OCI-LY7 (cell line): ENCODE measurements at regions not wholly inside any gene's neighbourhood (a gene's known extent, or its start where the extent isn't known, plus 50 kb on each side); places are given as distances from the start of the nearest gene placed in this dataset.

Experiments used
- BruUV-seq: library from RNA; stranded (reverse); fragments of 400-500 nt; replicated peaks from 2 replicates; lab custom pipeline; 2021; lab: Mats Ljungman, UMichigan
- CTCF ChIA-PET: fragments of 300-600 bp; sonication (Branson Sonifier 250); formaldehyde crosslinking; loops from one replicate; lab custom pipeline; 2022; ENCODE audit warnings: antibody characterized with exemption; ENCODE audit not compliant: unreplicated experiment; lab: Charles Lee
- POLR2A ChIA-PET: fragments of 300-600 bp; sonication (Branson Sonifier 250); formaldehyde crosslinking; loops from one replicate; lab custom pipeline; 2022; ENCODE audit warnings: antibody characterized with exemption; lab: Charles Lee
- DNase-seq: peaks from one replicate; pipeline ENCODE4 v3.0.0-alpha.2; 2015; ENCODE audit warnings: low spot score
- H2AFZ ChIP-seq: fragments of 200-600 bp; sonication (generic), shearing (Covaris generic); 2 replicates; pipeline ENCODE4 v1.6.1; 2014; ENCODE audit warnings: mild to moderate bottlenecking, antibody characterized with exemption, low read length, moderate library complexity
- H3K27ac ChIP-seq: fragments of 200-600 bp; sonication (generic); 2 replicates; pipeline ENCODE4 v1.5.1; 2014; ENCODE audit warnings: mixed run types, low read depth, mild to moderate bottlenecking, moderate library complexity, low read length, inconsistent platforms; ENCODE audit not compliant: poor library complexity, severe bottlenecking
- H3K36me3 ChIP-seq: fragments of 200-600 bp; sonication (generic); 2 replicates; pipeline ENCODE4 v1.6.1; 2014; ENCODE audit warnings: mild to moderate bottlenecking, antibody characterized with exemption, low read length, moderate library complexity, mixed read lengths; ENCODE audit not compliant: insufficient read depth
- H3K4me1 ChIP-seq: fragments of 200-600 bp; sonication (generic); 2 replicates; pipeline ENCODE4 v1.5.1; 2014; ENCODE audit warnings: mild to moderate bottlenecking, low read length; ENCODE audit not compliant: insufficient read depth, poor library complexity, severe bottlenecking
- H3K4me2 ChIP-seq: fragments of 200-600 bp; sonication (generic); 2 replicates; pipeline ENCODE4 v1.6.1; 2014; ENCODE audit warnings: mild to moderate bottlenecking, low read length
- H3K4me3 ChIP-seq: fragments of 200-600 bp; sonication (generic); 2 replicates; pipeline ENCODE4 v1.5.1; 2014; ENCODE audit warnings: mild to moderate bottlenecking, low read depth, low read length; ENCODE audit not compliant: poor library complexity, severe bottlenecking
- H3K79me2 ChIP-seq: fragments of 200-600 bp; sonication (generic); 2 replicates; pipeline ENCODE4 v1.6.1; 2016; ENCODE audit warnings: low read depth, mild to moderate bottlenecking, low read length, moderate library complexity, mixed read lengths; ENCODE audit not compliant: insufficient read depth
- H3K9me2 ChIP-seq: fragments of 200-600 bp; sonication (generic); 2 replicates; pipeline ENCODE4 v1.6.1; 2016; ENCODE audit warnings: mild to moderate bottlenecking, low read length, mixed read lengths; ENCODE audit not compliant: insufficient read depth
- H3K9me3 ChIP-seq: fragments of 200-600 bp; sonication (generic); 2 replicates; pipeline ENCODE4 v1.6.1; 2014; ENCODE audit warnings: mild to moderate bottlenecking, mixed run types, low read length, mixed read lengths
- H4K20me1 ChIP-seq: fragments of 200-600 bp; sonication (generic); 2 replicates; pipeline ENCODE4 v1.6.1; 2014; ENCODE audit warnings: mild to moderate bottlenecking, antibody characterized with exemption, low read length, moderate library complexity, mixed read lengths; ENCODE audit not compliant: insufficient read depth
- EZH2phosphoT487 ChIP-seq: fragments of 200-600 bp; sonication (generic); IDR thresholded peaks from 2 replicates; pipeline ENCODE4 v1.6.1; 2018; ENCODE audit warnings: low read depth, borderline replicate concordance, mild to moderate bottlenecking, mixed run types, antibody characterized with exemption, low read length, moderate library complexity, mixed read lengths
- intact Hi-C: fragments of 100-400 bp; cut with micrococcal nuclease; formaldehyde crosslinking; loops from one replicate; pipeline ENCODE4 v1.10.0; 2022; ENCODE audit not compliant: unreplicated experiment
- TF ChIP-seq, protein P1 (sequence below): fragments of 200-600 bp; sonication (generic); conservative IDR thresholded peaks from 2 replicates; pipeline ENCODE4 v1.5.1; 2014; ENCODE audit warnings: mild to moderate bottlenecking, antibody characterized with exemption, low read length, moderate library complexity, mixed read lengths

DNA sequence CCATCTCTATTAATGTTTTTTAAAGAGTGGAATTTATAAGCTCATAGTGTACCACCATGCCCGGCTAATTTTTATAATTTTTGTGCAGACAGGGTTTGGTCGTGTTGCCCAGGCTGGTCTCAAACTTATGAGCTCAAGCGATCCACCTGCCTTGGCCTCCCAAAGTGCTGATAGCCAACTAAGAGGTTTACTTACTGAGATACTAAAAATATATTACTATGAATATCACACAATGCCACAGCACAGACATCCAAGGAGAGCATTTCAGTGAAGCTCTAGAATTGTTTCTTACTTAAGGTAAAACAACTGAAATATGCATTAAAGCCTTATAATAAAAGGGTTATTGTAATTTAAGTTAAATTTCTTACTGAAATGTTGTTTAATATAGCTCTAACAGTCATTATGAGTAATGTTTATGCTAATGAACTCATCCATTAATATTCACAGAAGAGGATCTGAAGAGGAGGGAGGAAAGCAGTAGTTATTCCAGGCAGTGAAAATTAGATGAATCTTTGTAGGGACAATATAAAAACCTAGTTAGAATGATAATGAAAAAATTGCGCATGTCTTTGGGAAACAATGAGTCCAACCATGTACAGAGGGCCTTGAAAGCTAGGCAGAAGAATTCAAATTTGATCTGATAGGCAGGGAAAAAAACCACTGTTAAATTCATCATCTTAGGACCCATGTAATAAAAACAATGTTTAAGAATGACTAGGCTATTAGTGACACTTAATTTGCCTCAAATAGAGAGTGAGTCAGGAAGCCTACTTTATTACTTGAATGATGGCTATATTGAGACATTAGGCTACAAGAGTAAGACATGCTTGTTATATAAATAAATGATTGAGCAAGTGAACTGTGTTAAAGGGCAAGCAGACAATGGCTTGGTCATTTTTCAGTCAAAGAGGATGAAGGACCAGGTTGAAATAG, 99.2 kb downstream of the SLC41A2 start:
- no peak overlapping the region for H2AFZ ChIP-seq
- H3K27ac ChIP-seq = no peak overlapping the region
- TF ChIP-seq, protein P1, sequence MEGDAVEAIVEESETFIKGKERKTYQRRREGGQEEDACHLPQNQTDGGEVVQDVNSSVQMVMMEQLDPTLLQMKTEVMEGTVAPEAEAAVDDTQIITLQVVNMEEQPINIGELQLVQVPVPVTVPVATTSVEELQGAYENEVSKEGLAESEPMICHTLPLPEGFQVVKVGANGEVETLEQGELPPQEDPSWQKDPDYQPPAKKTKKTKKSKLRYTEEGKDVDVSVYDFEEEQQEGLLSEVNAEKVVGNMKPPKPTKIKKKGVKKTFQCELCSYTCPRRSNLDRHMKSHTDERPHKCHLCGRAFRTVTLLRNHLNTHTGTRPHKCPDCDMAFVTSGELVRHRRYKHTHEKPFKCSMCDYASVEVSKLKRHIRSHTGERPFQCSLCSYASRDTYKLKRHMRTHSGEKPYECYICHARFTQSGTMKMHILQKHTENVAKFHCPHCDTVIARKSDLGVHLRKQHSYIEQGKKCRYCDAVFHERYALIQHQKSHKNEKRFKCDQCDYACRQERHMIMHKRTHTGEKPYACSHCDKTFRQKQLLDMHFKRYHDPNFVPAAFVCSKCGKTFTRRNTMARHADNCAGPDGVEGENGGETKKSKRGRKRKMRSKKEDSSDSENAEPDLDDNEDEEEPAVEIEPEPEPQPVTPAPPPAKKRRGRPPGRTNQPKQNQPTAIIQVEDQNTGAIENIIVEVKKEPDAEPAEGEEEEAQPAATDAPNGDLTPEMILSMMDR = no peak
- TF ChIP-seq EZH2phosphoT487 = no peak
- no TSS peak for BruUV-seq
- intact Hi-C loops = no loop called here
- no peaks in the 10 kb centered on the region for H3K36me3 ChIP-seq
- no peaks in the 10 kb centered on the region for H3K79me2 ChIP-seq
- ChIA-PET POLR2A (interaction anchor here (0.8 to 1.1 kb wide), 2 partner anchors 9 to 39 kb away, joined by 4 read pairs; no protein-coding TSS in a partner anchor), CTCF (no interaction called here)
- no peak overlapping the region for H3K4me2 ChIP-seq
- DNase-seq = no peak
- no peaks in the 10 kb centered on the region for H4K20me1 ChIP-seq
- H3K4me3 ChIP-seq = no peak overlapping the region
- no peaks in the 10 kb centered on the region for H3K9me3 ChIP-seq
- no peaks in the 10 kb centered on the region for H3K9me2 ChIP-seq
- no peaks in the 10 kb centered on the region for H3K4me1 ChIP-seq

DNA sequence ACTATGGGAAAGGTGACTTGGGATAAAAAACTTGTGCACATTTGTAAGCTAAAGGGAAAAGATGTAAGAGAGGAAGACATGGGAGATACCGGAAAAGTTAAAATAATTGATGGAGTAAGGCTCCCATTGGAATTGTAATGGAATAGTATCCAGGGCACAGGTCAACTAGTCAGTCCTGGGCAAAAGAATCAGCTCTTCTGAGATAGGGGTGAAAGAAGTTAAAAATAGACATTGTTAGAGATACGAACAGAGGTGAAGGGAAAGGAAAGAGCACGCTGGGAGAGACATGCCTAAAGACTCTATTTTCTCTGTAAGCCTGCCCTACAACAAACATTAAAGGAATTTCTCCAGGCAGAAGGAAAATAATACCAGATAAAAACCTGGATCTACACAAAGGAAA, 101.6 kb downstream of the SLC41A2 start:
- H3K27ac ChIP-seq = no peak overlapping the region
- POLR2A ChIA-PET = interaction anchor here (0.6 to 1.1 kb wide), 4 partner anchors 34 to 95 kb away, joined by 3 read pairs; no protein-coding TSS in a partner anchor
- H3K4me2 ChIP-seq = no peak overlapping the region
- H4K20me1 ChIP-seq = no peaks in the 10 kb centered on the region
- CTCF ChIA-PET = no interaction called here
- H3K36me3 ChIP-seq = no peaks in the 10 kb centered on the region
- no peaks in the 10 kb centered on the region for H3K79me2 ChIP-seq
- no peak for DNase-seq
- no peak overlapping the region for H3K4me3 ChIP-seq
- intact Hi-C loops = no loop called here
- H3K9me3 ChIP-seq = no peaks in the 10 kb centered on the region
- H2AFZ ChIP-seq = no peak overlapping the region
- H3K9me2 ChIP-seq = no peaks in the 10 kb centered on the region
- H3K4me1 ChIP-seq = no peaks in the 10 kb centered on the region
- no TSS peak for BruUV-seq
- TF ChIP-seq EZH2phosphoT487 = no peak
- TF ChIP-seq, protein P1 = no peak

DNA sequence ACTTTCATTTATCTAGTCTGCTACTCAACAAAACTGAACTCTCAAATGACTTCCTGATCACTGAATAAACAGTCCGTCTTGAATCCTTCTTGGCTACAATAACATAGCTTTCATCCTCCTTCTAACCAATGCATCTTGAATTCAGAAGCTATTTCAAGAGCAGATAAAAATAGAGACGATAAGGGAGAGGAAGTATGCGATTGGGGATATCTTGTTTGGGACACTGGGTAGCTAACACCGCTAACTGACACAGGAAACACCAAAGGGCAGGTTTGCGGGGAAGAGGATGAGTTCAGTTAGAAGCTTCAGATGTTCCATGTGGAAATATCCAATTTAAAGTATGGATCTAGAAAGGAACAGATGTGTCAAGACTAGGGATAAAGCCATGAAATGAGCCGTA, 102.5 kb downstream of the SLC41A2 start:
- no peaks in the 10 kb centered on the region for H3K9me2 ChIP-seq
- ChIA-PET POLR2A (interaction anchor here (1.1 kb wide), 1 partner anchor 44 kb away, joined by 3 read pairs; no protein-coding TSS in a partner anchor), CTCF (no interaction called here)
- H3K4me3 ChIP-seq = no peak overlapping the region
- DNase-seq = no peak
- H4K20me1 ChIP-seq = no peaks in the 10 kb centered on the region
- no peaks in the 10 kb centered on the region for H3K79me2 ChIP-seq
- H3K4me1 ChIP-seq = no peaks in the 10 kb centered on the region
- no peak overlapping the region for H3K27ac ChIP-seq
- H3K9me3 ChIP-seq = no peaks in the 10 kb centered on the region
- BruUV-seq = no TSS peak
- intact Hi-C loops = no loop called here
- H3K36me3 ChIP-seq = no peaks in the 10 kb centered on the region
- no peak overlapping the region for H2AFZ ChIP-seq
- H3K4me2 ChIP-seq = no peak overlapping the region
- TF ChIP-seq, protein P1 = no peak
- TF ChIP-seq EZH2phosphoT487 = no peak
